WTC11 (cell line): ENCODE measurements at regions not wholly inside any gene's neighbourhood (a gene's known extent, or its start where the extent isn't known, plus 50 kb on each side); places are given as distances from the start of the nearest gene placed in this dataset.

Experiments used
- ATAC-seq: fragments of 200-7000 bp; cut with Tn5 transposase; 2 replicates; pipeline ENCODE4 v1.10.0; 2021; ENCODE audit warnings: mild to moderate bottlenecking, moderate library complexity
- CTCF ChIA-PET: fragments of 300-600 bp; sonication (Branson Sonifier 250); formaldehyde crosslinking; loops from one replicate; lab custom pipeline; 2021; ENCODE audit warnings: antibody characterized with exemption; lab: Charles Lee
- POLR2A ChIA-PET: fragments of 350-600 bp; sonication (Branson Sonifier 250); formaldehyde crosslinking; loops from one replicate; lab custom pipeline; 2021; ENCODE audit warnings: antibody characterized with exemption; lab: Charles Lee
- DNase-seq: peaks from one replicate; pipeline ENCODE4 v3.0.0; 2021; ENCODE audit warnings: low spot score
- H3K27ac Mint-ChIP-seq: 2 replicates; pipeline ENCODE4 v1.8.0; 2021; ENCODE audit warnings: mixed read lengths
- H3K27me3 Mint-ChIP-seq: 2 replicates; pipeline ENCODE4 v1.8.0; 2021; ENCODE audit warnings: low read depth, mild to moderate bottlenecking, moderate library complexity, mixed read lengths
- H3K36me3 Mint-ChIP-seq: 2 replicates; pipeline ENCODE4 v1.8.0; 2021; ENCODE audit warnings: mixed read lengths
- H3K4me1 Mint-ChIP-seq: 2 replicates; pipeline ENCODE4 v1.8.0; 2022; ENCODE audit warnings: mixed read lengths
- H3K4me3 Mint-ChIP-seq: 2 replicates; pipeline ENCODE4 v1.8.0; 2021; ENCODE audit warnings: mild to moderate bottlenecking, moderate library complexity, mixed read lengths
- H3K9me3 Mint-ChIP-seq: 2 replicates; pipeline ENCODE4 v1.8.0; 2021; ENCODE audit warnings: mixed read lengths
- E2F4 ChIP-seq: sonication (generic); formaldehyde crosslinking; IDR thresholded peaks from 2 replicates; pipeline ENCODE4 v1.8.1; 2022; ENCODE audit warnings: low read depth, mild to moderate bottlenecking, moderate library complexity, missing genetic modification reagents, borderline replicate concordance
- ETV6 ChIP-seq: sonication (generic); formaldehyde crosslinking; IDR thresholded peaks from 2 replicates; pipeline ENCODE4 v1.8.1; 2022; ENCODE audit warnings: mild to moderate bottlenecking, missing genetic modification reagents
- FOXP1 ChIP-seq: sonication (generic); formaldehyde crosslinking; IDR thresholded peaks from 2 replicates; pipeline ENCODE4 v1.8.0; 2022; ENCODE audit warnings: missing genetic modification reagents, mild to moderate bottlenecking, moderate library complexity, borderline replicate concordance
- MXD4 ChIP-seq: fragments of 250-450 bp; sonication (Bioruptor Pico); IDR thresholded peaks from 2 replicates; pipeline ENCODE4 v1.8.0; 2021; ENCODE audit warnings: mild to moderate bottlenecking, moderate library complexity, borderline replicate concordance
- MYBL2 ChIP-seq: sonication (generic); formaldehyde crosslinking; IDR thresholded peaks from 2 replicates; pipeline ENCODE4 v1.8.1; 2023; ENCODE audit warnings: mild to moderate bottlenecking, moderate library complexity, missing genetic modification reagents
- SMAD3 ChIP-seq: sonication (generic); formaldehyde crosslinking; IDR thresholded peaks from 2 replicates; pipeline ENCODE4 v1.8.0; 2022; ENCODE audit warnings: missing genetic modification reagents, mild to moderate bottlenecking, borderline replicate concordance
- SMAD4 ChIP-seq: sonication (generic); formaldehyde crosslinking; IDR thresholded peaks from 2 replicates; pipeline ENCODE4 v1.8.0; 2022; ENCODE audit warnings: mild to moderate bottlenecking, missing genetic modification reagents
- SP1 ChIP-seq: sonication (generic); formaldehyde crosslinking; conservative IDR thresholded peaks from 2 replicates; pipeline ENCODE4 v1.8.1; 2022; ENCODE audit warnings: missing genetic modification reagents
- TEAD4 ChIP-seq: sonication (generic); formaldehyde crosslinking; IDR thresholded peaks from 2 replicates; pipeline ENCODE4 v1.8.0; 2022; ENCODE audit warnings: mild to moderate bottlenecking, missing genetic modification reagents
- ZBTB43 ChIP-seq: sonication (generic); formaldehyde crosslinking; IDR thresholded peaks from 2 replicates; pipeline ENCODE4 v1.8.1; 2023; ENCODE audit warnings: mild to moderate bottlenecking, missing genetic modification reagents
- ZNF232 ChIP-seq: sonication (generic); formaldehyde crosslinking; IDR thresholded peaks from 2 replicates; pipeline ENCODE4 v1.8.0; 2022; ENCODE audit warnings: mild to moderate bottlenecking, missing genetic modification reagents
- ZNF317 ChIP-seq: sonication (generic); formaldehyde crosslinking; IDR thresholded peaks from 2 replicates; pipeline ENCODE4 v1.8.1; 2023; ENCODE audit warnings: low read depth, mild to moderate bottlenecking, moderate library complexity, missing genetic modification reagents, borderline replicate concordance
- ZNF671 ChIP-seq: fragments of 250-450 bp; sonication (Bioruptor Pico); IDR thresholded peaks from 2 replicates; pipeline ENCODE4 v1.8.0; 2021; ENCODE audit warnings: mild to moderate bottlenecking
- ZSCAN18 ChIP-seq: fragments of 250-450 bp; sonication (Bioruptor Pico); IDR thresholded peaks from 2 replicates; pipeline ENCODE4 v2.1.2; 2022; ENCODE audit warnings: mild to moderate bottlenecking, moderate library complexity
- TF ChIP-seq, protein P1 (sequence below): sonication (generic); formaldehyde crosslinking; IDR thresholded peaks from 2 replicates; pipeline ENCODE4 v1.8.1; 2023; ENCODE audit warnings: mild to moderate bottlenecking, missing genetic modification reagents, moderate library complexity
- TF ChIP-seq, protein P2 (sequence below): sonication (generic); formaldehyde crosslinking; IDR thresholded peaks from 2 replicates; pipeline ENCODE4 v1.8.0; 2023; ENCODE audit warnings: mild to moderate bottlenecking, missing genetic modification reagents
- TF ChIP-seq, protein P3 (sequence below): fragments of 250-450 bp; sonication (Bioruptor Pico); conservative IDR thresholded peaks from 2 replicates; pipeline ENCODE4 v1.9.0; 2021; ENCODE audit warnings: mild to moderate bottlenecking
- TF ChIP-seq, protein P4 (sequence below): sonication (generic); formaldehyde crosslinking; IDR thresholded peaks from 2 replicates; pipeline ENCODE4 v1.8.0; 2023; ENCODE audit warnings: missing genetic modification reagents, mild to moderate bottlenecking, borderline replicate concordance

DNA sequence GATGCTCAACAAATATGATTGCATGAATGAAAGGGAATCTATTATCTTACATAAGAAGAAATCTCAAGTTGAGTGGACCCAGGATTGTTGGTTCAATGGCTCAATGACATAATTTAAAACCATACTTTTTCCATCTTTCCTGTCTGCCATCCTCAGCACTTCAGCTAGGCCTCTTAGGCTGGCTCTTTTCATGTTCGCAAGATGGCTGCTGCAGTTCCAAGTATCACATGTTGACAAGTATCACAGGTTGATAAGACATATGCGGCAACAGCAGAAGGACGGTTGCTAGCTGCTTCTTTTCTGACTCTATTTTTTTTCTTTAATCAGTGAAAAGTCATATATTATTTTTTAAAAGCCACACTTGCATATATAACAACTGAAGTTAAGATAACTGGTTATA is 79.0 kb upstream of the CDK6 start:
- TF ChIP-seq E2F4 (CRISPR knock-in tag) (no peak), ZNF232 (no peak), SP1 (CRISPR knock-in tag) (no peak), TEAD4 (CRISPR knock-in tag) (no peak), ZBTB43 (CRISPR knock-in tag) (no peak), ZNF317 (CRISPR knock-in tag) (no peak), ZNF671 (CRISPR knock-in tag) (no peak), FOXP1 (no peak), SMAD4 (no peak), MXD4 (CRISPR knock-in tag) (no peak), SMAD3 (CRISPR knock-in tag) (no peak), MYBL2 (CRISPR knock-in tag) (no peak), ZSCAN18 (CRISPR knock-in tag) (no peak), ETV6 (CRISPR knock-in tag) (no peak)
- TF ChIP-seq, protein P1, sequence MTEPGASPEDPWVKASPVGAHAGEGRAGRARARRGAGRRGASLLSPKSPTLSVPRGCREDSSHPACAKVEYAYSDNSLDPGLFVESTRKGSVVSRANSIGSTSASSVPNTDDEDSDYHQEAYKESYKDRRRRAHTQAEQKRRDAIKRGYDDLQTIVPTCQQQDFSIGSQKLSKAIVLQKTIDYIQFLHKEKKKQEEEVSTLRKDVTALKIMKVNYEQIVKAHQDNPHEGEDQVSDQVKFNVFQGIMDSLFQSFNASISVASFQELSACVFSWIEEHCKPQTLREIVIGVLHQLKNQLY (CRISPR knock-in tag), result no peak
- TF ChIP-seq, protein P2, sequence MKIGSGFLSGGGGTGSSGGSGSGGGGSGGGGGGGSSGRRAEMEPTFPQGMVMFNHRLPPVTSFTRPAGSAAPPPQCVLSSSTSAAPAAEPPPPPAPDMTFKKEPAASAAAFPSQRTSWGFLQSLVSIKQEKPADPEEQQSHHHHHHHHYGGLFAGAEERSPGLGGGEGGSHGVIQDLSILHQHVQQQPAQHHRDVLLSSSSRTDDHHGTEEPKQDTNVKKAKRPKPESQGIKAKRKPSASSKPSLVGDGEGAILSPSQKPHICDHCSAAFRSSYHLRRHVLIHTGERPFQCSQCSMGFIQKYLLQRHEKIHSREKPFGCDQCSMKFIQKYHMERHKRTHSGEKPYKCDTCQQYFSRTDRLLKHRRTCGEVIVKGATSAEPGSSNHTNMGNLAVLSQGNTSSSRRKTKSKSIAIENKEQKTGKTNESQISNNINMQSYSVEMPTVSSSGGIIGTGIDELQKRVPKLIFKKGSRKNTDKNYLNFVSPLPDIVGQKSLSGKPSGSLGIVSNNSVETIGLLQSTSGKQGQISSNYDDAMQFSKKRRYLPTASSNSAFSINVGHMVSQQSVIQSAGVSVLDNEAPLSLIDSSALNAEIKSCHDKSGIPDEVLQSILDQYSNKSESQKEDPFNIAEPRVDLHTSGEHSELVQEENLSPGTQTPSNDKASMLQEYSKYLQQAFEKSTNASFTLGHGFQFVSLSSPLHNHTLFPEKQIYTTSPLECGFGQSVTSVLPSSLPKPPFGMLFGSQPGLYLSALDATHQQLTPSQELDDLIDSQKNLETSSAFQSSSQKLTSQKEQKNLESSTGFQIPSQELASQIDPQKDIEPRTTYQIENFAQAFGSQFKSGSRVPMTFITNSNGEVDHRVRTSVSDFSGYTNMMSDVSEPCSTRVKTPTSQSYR (CRISPR knock-in tag), result no peak
- TF ChIP-seq, protein P3, sequence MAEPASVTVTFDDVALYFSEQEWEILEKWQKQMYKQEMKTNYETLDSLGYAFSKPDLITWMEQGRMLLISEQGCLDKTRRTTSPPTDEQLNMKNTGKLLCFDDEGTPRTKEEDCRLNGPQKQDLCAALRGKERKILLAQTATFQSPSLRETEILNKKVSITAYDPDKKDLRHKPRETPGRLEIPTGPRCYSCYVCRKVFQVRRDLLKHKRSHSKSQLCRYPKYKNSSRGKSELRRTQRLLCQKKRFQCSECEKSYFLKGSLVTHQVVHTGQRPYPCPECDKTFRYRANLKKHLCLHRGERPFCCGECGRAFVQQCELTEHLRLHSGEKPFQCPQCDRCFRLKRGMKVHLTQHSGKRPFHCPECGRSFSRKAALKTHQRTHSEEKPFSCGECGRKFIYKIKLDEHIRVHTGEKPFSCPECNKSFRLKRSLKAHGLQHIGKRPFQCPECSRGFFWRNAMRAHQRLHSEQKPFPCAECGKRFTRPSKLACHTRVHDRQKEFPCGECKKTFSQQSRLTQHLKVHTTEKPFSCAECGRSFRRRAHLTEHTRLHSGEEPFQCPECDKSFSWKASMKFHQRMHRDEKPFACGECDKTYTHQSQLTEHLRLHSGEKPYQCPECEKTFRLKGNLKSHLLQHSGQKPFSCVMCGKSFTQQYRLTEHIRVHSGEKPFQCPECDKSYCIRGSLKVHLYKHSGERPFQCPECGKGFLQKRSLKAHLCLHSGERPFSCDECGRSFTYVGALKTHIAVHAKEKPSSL, result no peak
- TF ChIP-seq, protein P4, sequence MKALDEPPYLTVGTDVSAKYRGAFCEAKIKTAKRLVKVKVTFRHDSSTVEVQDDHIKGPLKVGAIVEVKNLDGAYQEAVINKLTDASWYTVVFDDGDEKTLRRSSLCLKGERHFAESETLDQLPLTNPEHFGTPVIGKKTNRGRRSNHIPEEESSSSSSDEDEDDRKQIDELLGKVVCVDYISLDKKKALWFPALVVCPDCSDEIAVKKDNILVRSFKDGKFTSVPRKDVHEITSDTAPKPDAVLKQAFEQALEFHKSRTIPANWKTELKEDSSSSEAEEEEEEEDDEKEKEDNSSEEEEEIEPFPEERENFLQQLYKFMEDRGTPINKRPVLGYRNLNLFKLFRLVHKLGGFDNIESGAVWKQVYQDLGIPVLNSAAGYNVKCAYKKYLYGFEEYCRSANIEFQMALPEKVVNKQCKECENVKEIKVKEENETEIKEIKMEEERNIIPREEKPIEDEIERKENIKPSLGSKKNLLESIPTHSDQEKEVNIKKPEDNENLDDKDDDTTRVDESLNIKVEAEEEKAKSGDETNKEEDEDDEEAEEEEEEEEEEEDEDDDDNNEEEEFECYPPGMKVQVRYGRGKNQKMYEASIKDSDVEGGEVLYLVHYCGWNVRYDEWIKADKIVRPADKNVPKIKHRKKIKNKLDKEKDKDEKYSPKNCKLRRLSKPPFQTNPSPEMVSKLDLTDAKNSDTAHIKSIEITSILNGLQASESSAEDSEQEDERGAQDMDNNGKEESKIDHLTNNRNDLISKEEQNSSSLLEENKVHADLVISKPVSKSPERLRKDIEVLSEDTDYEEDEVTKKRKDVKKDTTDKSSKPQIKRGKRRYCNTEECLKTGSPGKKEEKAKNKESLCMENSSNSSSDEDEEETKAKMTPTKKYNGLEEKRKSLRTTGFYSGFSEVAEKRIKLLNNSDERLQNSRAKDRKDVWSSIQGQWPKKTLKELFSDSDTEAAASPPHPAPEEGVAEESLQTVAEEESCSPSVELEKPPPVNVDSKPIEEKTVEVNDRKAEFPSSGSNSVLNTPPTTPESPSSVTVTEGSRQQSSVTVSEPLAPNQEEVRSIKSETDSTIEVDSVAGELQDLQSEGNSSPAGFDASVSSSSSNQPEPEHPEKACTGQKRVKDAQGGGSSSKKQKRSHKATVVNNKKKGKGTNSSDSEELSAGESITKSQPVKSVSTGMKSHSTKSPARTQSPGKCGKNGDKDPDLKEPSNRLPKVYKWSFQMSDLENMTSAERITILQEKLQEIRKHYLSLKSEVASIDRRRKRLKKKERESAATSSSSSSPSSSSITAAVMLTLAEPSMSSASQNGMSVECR (CRISPR knock-in tag), result no peak
- Mint-ChIP-seq H3K4me3 (no peak overlapping the region), H3K9me3 (peaks cover 4% of the 10 kb centered on the region; the same call in 1 of the 2 replicates), H3K27ac (no peak overlapping the region), H3K36me3 (no peaks in the 10 kb centered on the region), H3K4me1 (peaks cover 9% of the 10 kb centered on the region), H3K27me3 (no peaks in the 10 kb centered on the region)
- CTCF ChIA-PET, result interaction anchor here (1.1 to 1.2 kb wide), 2 partner anchors 35 to 82 kb away, joined by 3 to 4 read pairs; no protein-coding TSS in a partner anchor
- ATAC-seq (no peak), DNase-seq (no peak)
- POLR2A ChIA-PET, result no interaction called here
